DND-41 (cell line): ENCODE measurements at regions not wholly inside any gene's neighbourhood (a gene's known extent, or its start where the extent isn't known, plus 50 kb on each side); places are given as distances from the start of the nearest gene placed in this dataset.

Source experiments
- ATAC-seq: fragments of 200-7000 bp; cut with Tn5 transposase; 3 replicates; pipeline ENCODE4 v1.9.1; 2021; ENCODE audit warnings: low read depth; ENCODE audit not compliant: insufficient read depth
- DNase-seq: peaks from one replicate; pipeline ENCODE4 v3.0.0-alpha.2; 2020
- H2AFZ ChIP-seq: 2 replicates; pipeline ENCODE4 v1.6.0; 2012; ENCODE audit warnings: low read depth, low read length
- H3K27ac ChIP-seq: 2 replicates; pipeline ENCODE4 v1.5.1; 2012; ENCODE audit warnings: low read length, inconsistent platforms
- H3K27me3 ChIP-seq: fragments of 200-600 bp; sonication (generic); 2 replicates; pipeline ENCODE4 v1.6.0; 2012; ENCODE audit warnings: low read length, mild to moderate bottlenecking, inconsistent platforms; ENCODE audit not compliant: insufficient read depth, poor library complexity
- H3K36me3 ChIP-seq: 2 replicates; pipeline ENCODE4 v1.5.1; 2012; ENCODE audit warnings: low read length, inconsistent platforms; ENCODE audit not compliant: insufficient read depth
- H3K4me1 ChIP-seq: 2 replicates; pipeline ENCODE4 v1.5.1; 2012; ENCODE audit warnings: mild to moderate bottlenecking, low read length; ENCODE audit not compliant: insufficient read depth
- H3K4me2 ChIP-seq: 2 replicates; pipeline ENCODE4 v1.6.0; 2012; ENCODE audit warnings: mild to moderate bottlenecking, moderate library complexity, low read length, inconsistent platforms; ENCODE audit not compliant: insufficient read depth
- H3K4me3 ChIP-seq, 2 experiments: fragments of 200-600 bp in 1 of 2; shearing (Covaris generic) in 1 of 2; 2 replicates each; pipeline ENCODE4 v1.5.1; 2012 to 2016; ENCODE audit warnings: inconsistent platforms in 2 of 2, low read length in 2 of 2, mild to moderate bottlenecking in 2 of 2, low read depth in 1 of 2, moderate library complexity in 1 of 2
- H3K79me2 ChIP-seq: 2 replicates; pipeline ENCODE4 v1.6.0; 2012; ENCODE audit warnings: low read length, inconsistent platforms; ENCODE audit not compliant: insufficient read depth
- H3K9ac ChIP-seq: 2 replicates; pipeline ENCODE4 v1.6.0; 2012; ENCODE audit warnings: low read depth, mild to moderate bottlenecking, inconsistent platforms, low read length, moderate library complexity
- H3K9me3 ChIP-seq: 2 replicates; pipeline ENCODE4 v1.5.1; 2012; ENCODE audit warnings: low read length, moderate library complexity, mild to moderate bottlenecking, inconsistent platforms; ENCODE audit not compliant: insufficient read depth, severe bottlenecking
- H4K20me1 ChIP-seq: 2 replicates; pipeline ENCODE4 v1.6.0; 2012; ENCODE audit warnings: low read length; ENCODE audit not compliant: insufficient read depth
- EZH2 ChIP-seq: IDR thresholded peaks from 3 replicates; pipeline ENCODE4 v1.6.1; 2012; ENCODE audit warnings: borderline replicate concordance, low read depth, mild to moderate bottlenecking, moderate library complexity, low read length, inconsistent platforms; ENCODE audit not compliant: severe bottlenecking
- TF ChIP-seq, protein P1 (sequence below): IDR thresholded peaks from 2 replicates; pipeline ENCODE4 v1.5.1; 2012; ENCODE audit warnings: borderline replicate concordance, low read length, moderate library complexity, mild to moderate bottlenecking; ENCODE audit not compliant: poor library complexity, severe bottlenecking; ENCODE audit errors: extremely low read depth

DNA sequence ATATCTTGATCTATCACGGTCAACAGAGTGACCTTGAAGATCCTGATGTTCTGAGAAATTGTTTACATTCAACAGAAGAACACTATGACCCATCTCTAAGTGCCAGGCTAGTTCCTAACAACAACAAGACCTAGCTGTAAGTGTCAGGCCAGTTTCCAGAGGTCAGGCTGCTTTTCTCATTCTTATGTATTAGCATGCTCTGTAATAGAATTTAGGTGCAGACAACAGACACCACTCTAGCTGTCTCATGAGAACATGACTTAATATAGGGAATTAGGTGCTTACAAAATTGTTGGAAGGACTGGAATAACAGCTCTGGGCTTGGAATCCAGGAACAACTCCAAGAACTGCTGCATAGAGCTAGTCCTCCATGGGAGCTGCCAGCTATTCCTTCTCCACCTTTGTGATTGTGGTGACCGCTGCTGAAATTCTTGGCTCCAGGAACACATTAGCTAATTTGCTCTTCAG, 138.7 kb downstream of the SNX18 start:
- H3K4me1 ChIP-seq = no peaks in the 10 kb centered on the region
- H3K9me3 ChIP-seq = no peaks in the 10 kb centered on the region
- no peaks in the 10 kb centered on the region for H4K20me1 ChIP-seq
- H3K36me3 ChIP-seq = no peaks in the 10 kb centered on the region
- H3K27me3 ChIP-seq = no peaks in the 10 kb centered on the region
- H3K4me3 ChIP-seq = no peak overlapping the region
- no peak for DNase-seq
- ATAC-seq = no peak
- H3K79me2 ChIP-seq = no peaks in the 10 kb centered on the region
- H3K4me2 ChIP-seq = no peak overlapping the region
- no peak overlapping the region for H3K9ac ChIP-seq
- TF ChIP-seq EZH2 = no peak
- TF ChIP-seq, protein P1, sequence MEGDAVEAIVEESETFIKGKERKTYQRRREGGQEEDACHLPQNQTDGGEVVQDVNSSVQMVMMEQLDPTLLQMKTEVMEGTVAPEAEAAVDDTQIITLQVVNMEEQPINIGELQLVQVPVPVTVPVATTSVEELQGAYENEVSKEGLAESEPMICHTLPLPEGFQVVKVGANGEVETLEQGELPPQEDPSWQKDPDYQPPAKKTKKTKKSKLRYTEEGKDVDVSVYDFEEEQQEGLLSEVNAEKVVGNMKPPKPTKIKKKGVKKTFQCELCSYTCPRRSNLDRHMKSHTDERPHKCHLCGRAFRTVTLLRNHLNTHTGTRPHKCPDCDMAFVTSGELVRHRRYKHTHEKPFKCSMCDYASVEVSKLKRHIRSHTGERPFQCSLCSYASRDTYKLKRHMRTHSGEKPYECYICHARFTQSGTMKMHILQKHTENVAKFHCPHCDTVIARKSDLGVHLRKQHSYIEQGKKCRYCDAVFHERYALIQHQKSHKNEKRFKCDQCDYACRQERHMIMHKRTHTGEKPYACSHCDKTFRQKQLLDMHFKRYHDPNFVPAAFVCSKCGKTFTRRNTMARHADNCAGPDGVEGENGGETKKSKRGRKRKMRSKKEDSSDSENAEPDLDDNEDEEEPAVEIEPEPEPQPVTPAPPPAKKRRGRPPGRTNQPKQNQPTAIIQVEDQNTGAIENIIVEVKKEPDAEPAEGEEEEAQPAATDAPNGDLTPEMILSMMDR = no peak
- no peak overlapping the region for H2AFZ ChIP-seq
- H3K27ac ChIP-seq = no peak overlapping the region

DNA sequence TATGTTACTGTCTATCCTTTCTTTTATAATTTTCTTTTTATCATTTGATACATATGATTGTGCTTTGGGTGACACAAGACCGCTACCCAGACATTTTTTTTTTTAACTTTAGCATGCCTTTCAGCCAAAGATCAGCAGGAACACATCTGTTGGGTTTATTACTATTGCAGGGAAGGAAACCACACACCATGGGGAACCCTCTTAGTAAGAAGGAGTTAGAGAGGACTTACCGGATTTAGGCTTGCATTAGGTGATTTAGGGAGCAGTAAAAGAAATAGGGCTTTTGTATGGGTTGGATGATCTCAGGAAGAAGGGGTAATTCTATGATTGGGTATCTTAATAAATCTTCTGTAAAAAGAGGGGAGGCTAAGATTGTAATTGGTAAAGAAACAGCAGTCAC, 138.2 kb downstream of the SNX18 start:
- H3K27ac ChIP-seq = no peak overlapping the region
- no peaks in the 10 kb centered on the region for H4K20me1 ChIP-seq
- no peaks in the 10 kb centered on the region for H3K27me3 ChIP-seq
- H3K4me2 ChIP-seq = no peak overlapping the region
- H3K79me2 ChIP-seq = no peaks in the 10 kb centered on the region
- no peak for TF ChIP-seq EZH2
- TF ChIP-seq, protein P1 = no peak
- DNase-seq (no peak), ATAC-seq (no peak)
- H3K4me3 ChIP-seq = no peak overlapping the region
- no peaks in the 10 kb centered on the region for H3K9me3 ChIP-seq
- no peaks in the 10 kb centered on the region for H3K4me1 ChIP-seq
- no peaks in the 10 kb centered on the region for H3K36me3 ChIP-seq
- no peak overlapping the region for H2AFZ ChIP-seq
- H3K9ac ChIP-seq = no peak overlapping the region

- TF ChIP-seq, protein P1 = no peak
- no peak for TF ChIP-seq EZH2
- H3K79me2 ChIP-seq = no peaks in the 10 kb centered on the region
- H3K4me2 ChIP-seq = no peak overlapping the region
- no peaks in the 10 kb centered on the region for H3K27me3 ChIP-seq
- no peak overlapping the region for H3K27ac ChIP-seq
- ATAC-seq = no peak
- DNase-seq = no peak
- H4K20me1 ChIP-seq = no peaks in the 10 kb centered on the region
- H3K9ac ChIP-seq = no peak overlapping the region
- H3K9me3 ChIP-seq = no peaks in the 10 kb centered on the region
- H3K4me1 ChIP-seq = no peaks in the 10 kb centered on the region
- H2AFZ ChIP-seq = no peak overlapping the region
- H3K4me3 ChIP-seq = no peak overlapping the region
- no peaks in the 10 kb centered on the region for H3K36me3 ChIP-seq
Measured at GRCh38 chr5:54655266-54655665, 137.7 kb downstream of the SNX18 start.

GRCh38 chr5:54653956-54654614, 136.5 kb downstream of the SNX18 start:
- Histone ChIP-seq H4K20me1 (no peaks in the 10 kb centered on the region), H3K27me3 (no peaks in the 10 kb centered on the region), H3K79me2 (no peaks in the 10 kb centered on the region), H3K4me2 (no peak overlapping the region), H3K4me3 (no peak overlapping the region), H2AFZ (no peak overlapping the region), H3K4me1 (no peaks in the 10 kb centered on the region), H3K36me3 (no peaks in the 10 kb centered on the region), H3K27ac (no peak overlapping the region), H3K9ac (no peak overlapping the region), H3K9me3 (no peaks in the 10 kb centered on the region)
- no peak for TF ChIP-seq EZH2
- TF ChIP-seq, protein P1 = no peak
- no peak for DNase-seq
- ATAC-seq = no peak
